PC-9 (cell line): ENCODE measurements at regions not wholly inside any gene's neighbourhood (a gene's known extent, or its start where the extent isn't known, plus 50 kb on each side); places are given as distances from the start of the nearest gene placed in this dataset.

ENCODE experiments used
- EZH2 ChIP-seq: fragments of 200-600 bp; sonication (generic); IDR thresholded peaks from 2 replicates; pipeline ENCODE4 v1.8.0; 2017; ENCODE audit warnings: antibody characterized with exemption, low read depth
- TF ChIP-seq, protein P1 (sequence below): fragments of 200-600 bp; sonication (generic); conservative IDR thresholded peaks from 2 replicates; pipeline ENCODE4 v1.6.1; 2017; ENCODE audit warnings: mixed run types, antibody characterized with exemption, mild to moderate bottlenecking, moderate library complexity

DNA sequence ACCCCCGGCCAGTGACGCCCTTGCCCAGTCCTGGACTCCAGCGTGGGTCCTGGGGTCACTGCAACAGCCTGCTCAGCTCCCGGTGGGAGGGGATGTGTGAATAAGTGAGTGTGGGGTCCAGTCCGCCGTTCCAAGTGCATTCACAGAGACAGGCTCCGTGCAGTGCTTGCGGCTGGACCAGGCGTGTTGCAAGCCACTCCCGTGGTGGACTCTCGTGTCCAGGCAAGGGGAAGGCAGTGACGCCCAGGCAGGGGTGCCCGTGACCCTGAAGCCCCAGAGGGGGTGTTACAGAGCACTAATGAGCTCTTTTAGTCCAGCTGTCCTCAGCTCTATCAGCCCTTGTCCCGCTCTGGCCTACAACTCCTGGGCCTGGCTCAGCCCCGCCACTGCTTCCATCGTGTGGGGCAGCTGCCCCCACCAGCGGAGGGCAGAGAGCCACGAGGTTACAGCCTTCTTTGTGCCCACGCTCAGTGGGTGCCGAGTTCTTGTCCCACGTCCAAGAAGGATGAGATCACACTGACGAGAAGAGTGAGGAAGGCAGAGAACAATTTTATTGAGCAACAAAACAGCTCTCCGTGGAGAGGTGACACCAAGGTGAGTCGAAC is 1807.5 kb downstream of the LRRC4C start:
- TF ChIP-seq, protein P1, sequence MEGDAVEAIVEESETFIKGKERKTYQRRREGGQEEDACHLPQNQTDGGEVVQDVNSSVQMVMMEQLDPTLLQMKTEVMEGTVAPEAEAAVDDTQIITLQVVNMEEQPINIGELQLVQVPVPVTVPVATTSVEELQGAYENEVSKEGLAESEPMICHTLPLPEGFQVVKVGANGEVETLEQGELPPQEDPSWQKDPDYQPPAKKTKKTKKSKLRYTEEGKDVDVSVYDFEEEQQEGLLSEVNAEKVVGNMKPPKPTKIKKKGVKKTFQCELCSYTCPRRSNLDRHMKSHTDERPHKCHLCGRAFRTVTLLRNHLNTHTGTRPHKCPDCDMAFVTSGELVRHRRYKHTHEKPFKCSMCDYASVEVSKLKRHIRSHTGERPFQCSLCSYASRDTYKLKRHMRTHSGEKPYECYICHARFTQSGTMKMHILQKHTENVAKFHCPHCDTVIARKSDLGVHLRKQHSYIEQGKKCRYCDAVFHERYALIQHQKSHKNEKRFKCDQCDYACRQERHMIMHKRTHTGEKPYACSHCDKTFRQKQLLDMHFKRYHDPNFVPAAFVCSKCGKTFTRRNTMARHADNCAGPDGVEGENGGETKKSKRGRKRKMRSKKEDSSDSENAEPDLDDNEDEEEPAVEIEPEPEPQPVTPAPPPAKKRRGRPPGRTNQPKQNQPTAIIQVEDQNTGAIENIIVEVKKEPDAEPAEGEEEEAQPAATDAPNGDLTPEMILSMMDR: no peak
- TF ChIP-seq EZH2: no peak
